GM21619 (cell line): ENCODE measurements at regions not wholly inside any gene's neighbourhood (a gene's known extent, or its start where the extent isn't known, plus 50 kb on each side); places are given as distances from the start of the nearest gene placed in this dataset.

Experiments used
- ATAC-seq: cut with Tn5 transposase; IDR thresholded peaks from one replicate; pipeline ENCODE4 v1.9.1; 2021; ENCODE audit not compliant: unreplicated experiment

GRCh38 chr7:13386741-13387140 is 602.7 kb downstream of the ETV1 start:
- ATAC-seq: no peak

- no peak for ATAC-seq
Measured at GRCh38 chr7:13407911-13408310, 581.6 kb downstream of the ETV1 start.

- ATAC-seq: no peak
Measured at GRCh38 chr7:13411151-13411550, 578.3 kb downstream of the ETV1 start.

- ATAC-seq: no peak
Measured at GRCh38 chr7:13411636-13412035, 577.8 kb downstream of the ETV1 start.

GRCh38 chr7:13414181-13414580 is 575.3 kb downstream of the ETV1 start:
- no peak for ATAC-seq

- no peak for ATAC-seq
Measured at GRCh38 chr7:13414661-13415107, 574.8 kb downstream of the ETV1 start.

GRCh38 chr7:13416071-13416470 is 573.4 kb downstream of the ETV1 start:
- ATAC-seq: no peak

GRCh38 chr7:13416544-13416943 is 572.9 kb downstream of the ETV1 start:
- no peak for ATAC-seq

GRCh38 chr7:13420726-13421125 is 568.7 kb downstream of the ETV1 start:
- no peak for ATAC-seq

- no peak for ATAC-seq
Measured at GRCh38 chr7:13421776-13422175, 567.7 kb downstream of the ETV1 start.

GRCh38 chr7:13433946-13434345 is 555.5 kb downstream of the ETV1 start:
- no peak for ATAC-seq

- ATAC-seq: no peak
Measured at GRCh38 chr7:13442226-13442625, 547.2 kb downstream of the ETV1 start.

- no peak for ATAC-seq
Measured at GRCh38 chr7:13447637-13448036, 541.8 kb downstream of the ETV1 start.

- ATAC-seq: no peak
Measured at GRCh38 chr7:13448243-13448642, 541.2 kb downstream of the ETV1 start.

GRCh38 chr7:13449460-13449859 is 540.0 kb downstream of the ETV1 start:
- no peak for ATAC-seq

GRCh38 chr7:13454916-13455592 is 534.4 kb downstream of the ETV1 start:
- no peak for ATAC-seq

- ATAC-seq: no peak
Measured at GRCh38 chr7:13457790-13458189, 531.7 kb downstream of the ETV1 start.

GRCh38 chr7:13466874-13467547 is 522.5 kb downstream of the ETV1 start:
- no peak for ATAC-seq

- no peak for ATAC-seq
Measured at GRCh38 chr7:13476881-13477444, 512.5 kb downstream of the ETV1 start.

GRCh38 chr7:13489386-13489785 is 500.1 kb downstream of the ETV1 start:
- ATAC-seq: no peak

GRCh38 chr7:13496976-13497375 is 492.5 kb downstream of the ETV1 start:
- no peak for ATAC-seq

GRCh38 chr7:13508586-13508985 is 480.9 kb downstream of the ETV1 start:
- no peak for ATAC-seq
